PC-9 (cell line): ENCODE measurements at regions not wholly inside any gene's neighbourhood (a gene's known extent, or its start where the extent isn't known, plus 50 kb on each side); places are given as distances from the start of the nearest gene placed in this dataset.

ENCODE experiments used
- BruUV-seq: library from RNA; stranded (reverse); fragments of 400-500 nt; replicated peaks from 2 replicates; lab custom pipeline; 2021; lab: Mats Ljungman, UMichigan
- CTCF ChIA-PET: fragments of 300-600 bp; sonication (Branson Sonifier 250); formaldehyde crosslinking; loops from one replicate; lab custom pipeline; 2022; ENCODE audit warnings: antibody characterized with exemption; lab: Charles Lee
- POLR2A ChIA-PET: fragments of 300-600 bp; sonication (Branson Sonifier 250); formaldehyde crosslinking; loops from one replicate; lab custom pipeline; 2022; ENCODE audit warnings: antibody characterized with exemption; ENCODE audit not compliant: unreplicated experiment; lab: Charles Lee
- DNase-seq, 2 experiments: peaks; one replicate each; pipeline versions ENCODE4 v3.0.0 to v3.0.0-alpha.2; 2015 to 2022; ENCODE audit warnings: mixed read lengths in 1 of 2
- H2AFZ ChIP-seq: fragments of 200-600 bp; sonication (generic); 2 replicates; pipeline ENCODE4 v1.8.1; 2017; ENCODE audit warnings: antibody characterized with exemption
- H3F3A ChIP-seq: fragments of 200-600 bp; sonication (generic); 2 replicates; pipeline ENCODE4 v1.8.1; 2017; ENCODE audit warnings: antibody characterized with exemption, mild to moderate bottlenecking, low read depth; ENCODE audit not compliant: insufficient read depth
- H3K27ac ChIP-seq: fragments of 200-600 bp; sonication (generic); 2 replicates; pipeline ENCODE4 v1.6.1; 2016; ENCODE audit warnings: mixed run types
- H3K27me3 ChIP-seq: fragments of 200-600 bp; sonication (generic); 2 replicates; pipeline ENCODE4 v1.6.1; 2016; ENCODE audit warnings: low read depth, mixed run types; ENCODE audit not compliant: insufficient read depth
- H3K36me3 ChIP-seq: fragments of 200-600 bp; sonication (generic); 2 replicates; pipeline ENCODE4 v1.6.1; 2016; ENCODE audit warnings: low read depth, mixed run types
- H3K4me1 ChIP-seq: fragments of 200-600 bp; sonication (generic); replicated peaks from 2 replicates; pipeline ENCODE4 v1.6.1; 2016; ENCODE audit warnings: mixed run types; ENCODE audit not compliant: insufficient read depth
- H3K4me2 ChIP-seq: fragments of 200-600 bp; sonication (generic); 2 replicates; pipeline ENCODE4 v1.6.1; 2017; ENCODE audit warnings: mixed run types
- H3K4me3 ChIP-seq: fragments of 200-600 bp; sonication (generic); 2 replicates; pipeline ENCODE4 v1.6.1; 2016; ENCODE audit warnings: mixed run types
- H3K79me2 ChIP-seq: fragments of 200-600 bp; sonication (generic); 2 replicates; pipeline ENCODE4 v1.6.1; 2017; ENCODE audit warnings: low read depth, mixed run types
- H3K9me2 ChIP-seq: fragments of 200-600 bp; sonication (generic); 2 replicates; pipeline ENCODE4 v1.8.1; 2017; ENCODE audit warnings: mild to moderate bottlenecking; ENCODE audit not compliant: insufficient read depth
- H3K9me3 ChIP-seq: fragments of 200-600 bp; sonication (generic); 2 replicates; pipeline ENCODE4 v1.8.1; 2016; ENCODE audit warnings: low read depth; ENCODE audit not compliant: insufficient read depth
- H4K20me1 ChIP-seq: fragments of 200-600 bp; sonication (generic); 2 replicates; pipeline ENCODE4 v1.8.1; 2017; ENCODE audit not compliant: insufficient read depth
- CTCF ChIP-seq: fragments of 200-600 bp; sonication (generic); conservative IDR thresholded peaks from 2 replicates; pipeline ENCODE4 v1.6.1; 2017; ENCODE audit warnings: mixed run types, antibody characterized with exemption, mild to moderate bottlenecking, moderate library complexity
- EZH2 ChIP-seq: fragments of 200-600 bp; sonication (generic); IDR thresholded peaks from 2 replicates; pipeline ENCODE4 v1.8.0; 2017; ENCODE audit warnings: antibody characterized with exemption, low read depth
- intact Hi-C: fragments of 100-400 bp; cut with micrococcal nuclease; formaldehyde crosslinking; loops from one replicate; pipeline ENCODE4 v1.10.0; 2022; ENCODE audit not compliant: unreplicated experiment

GRCh38 chr2:21804151-21804550 lies 680.4 kb downstream of the TDRD15 start:
- no peak overlapping the region for H3K4me3 ChIP-seq
- no peaks in the 10 kb centered on the region for H3K4me1 ChIP-seq
- BruUV-seq = no TSS peak
- POLR2A ChIA-PET = no interaction called here
- peaks cover 4% of the 10 kb centered on the region; the same call in 1 of the 2 replicates for H3K9me2 ChIP-seq
- TF ChIP-seq EZH2 (no peak), CTCF (no peak)
- intact Hi-C loops = no loop called here
- no peaks in the 10 kb centered on the region for H4K20me1 ChIP-seq
- H3K79me2 ChIP-seq = no peaks in the 10 kb centered on the region
- CTCF ChIA-PET = no interaction called here
- no peak overlapping the region for H2AFZ ChIP-seq
- no peak overlapping the region for H3K4me2 ChIP-seq
- no peaks in the 10 kb centered on the region for H3K27me3 ChIP-seq
- no peaks in the 10 kb centered on the region for H3F3A ChIP-seq
- no peaks in the 10 kb centered on the region for H3K9me3 ChIP-seq
- no peaks in the 10 kb centered on the region for H3K36me3 ChIP-seq
- H3K27ac ChIP-seq = no peak overlapping the region
- no peak for DNase-seq

- H3K9me2 ChIP-seq = no peaks in the 10 kb centered on the region
- CTCF ChIA-PET = no interaction called here
- no TSS peak for BruUV-seq
Measured at GRCh38 chr2:21811541-21811940, 687.8 kb downstream of the TDRD15 start.

GRCh38 chr2:21812766-21813165 lies 689.0 kb downstream of the TDRD15 start:
- Histone ChIP-seq H3K36me3 (no peaks in the 10 kb centered on the region), H3K79me2 (no peaks in the 10 kb centered on the region), H3K9me2 (no peaks in the 10 kb centered on the region), H2AFZ (no peak overlapping the region), H3K4me2 (no peak overlapping the region), H3K27me3 (no peaks in the 10 kb centered on the region), H3K9me3 (no peaks in the 10 kb centered on the region), H3K4me3 (no peak overlapping the region), H3K4me1 (no peaks in the 10 kb centered on the region), H3F3A (no peaks in the 10 kb centered on the region), H4K20me1 (no peaks in the 10 kb centered on the region), H3K27ac (no peak overlapping the region)
- no peak for DNase-seq
- intact Hi-C loops = no loop called here
- no TSS peak for BruUV-seq
- ChIA-PET CTCF (no interaction called here), POLR2A (no interaction called here)
- TF ChIP-seq EZH2 (no peak), CTCF (no peak)

More at GRCh38 chr2:21811541-21811940, 687.8 kb downstream of the TDRD15 start:
- H3K9me3 ChIP-seq = no peaks in the 10 kb centered on the region
- H3K4me3 ChIP-seq = no peak overlapping the region
- DNase-seq = no peak
- H3K4me1 ChIP-seq = no peaks in the 10 kb centered on the region
- H4K20me1 ChIP-seq = no peaks in the 10 kb centered on the region
- no peak overlapping the region for H3K27ac ChIP-seq
- no peak overlapping the region for H2AFZ ChIP-seq
- no peaks in the 10 kb centered on the region for H3F3A ChIP-seq
- H3K4me2 ChIP-seq = no peak overlapping the region
- H3K27me3 ChIP-seq = no peaks in the 10 kb centered on the region
- TF ChIP-seq CTCF = no peak
- TF ChIP-seq EZH2 = no peak
- intact Hi-C loops = no loop called here
- POLR2A ChIA-PET = no interaction called here
- H3K36me3 ChIP-seq = no peaks in the 10 kb centered on the region
- H3K79me2 ChIP-seq = no peaks in the 10 kb centered on the region
